HG03045 (cell line): ENCODE measurements at regions not wholly inside any gene's neighbourhood (a gene's known extent, or its start where the extent isn't known, plus 50 kb on each side); places are given as distances from the start of the nearest gene placed in this dataset.
"Not testable (repeated sequence)": the region's sequence is repeated elsewhere in the genome, so short reads cannot be mapped to it uniquely, and the experiment has no call there.

Source experiments
- ATAC-seq: cut with Tn5 transposase; IDR thresholded peaks from one replicate; pipeline ENCODE4 v1.9.1; 2021; ENCODE audit warnings: mild to moderate bottlenecking, moderate library complexity; ENCODE audit not compliant: unreplicated experiment

- no peak for ATAC-seq
These were observed 386.5 kb upstream of the SGO1 start for GRCh38 chr3:20572473-20572872.

- no peak for ATAC-seq
These were observed 383.3 kb upstream of the SGO1 start for GRCh38 chr3:20569310-20569709.

GRCh38 chr3:20564966-20565365 is 379.0 kb upstream of the SGO1 start:
- ATAC-seq = no peak

GRCh38 chr3:20563985-20564384 is 378.0 kb upstream of the SGO1 start:
- no peak for ATAC-seq

GRCh38 chr3:20563251-20563650 is 377.2 kb upstream of the SGO1 start:
- ATAC-seq = no peak

GRCh38 chr3:20561166-20561565 is 375.2 kb upstream of the SGO1 start:
- ATAC-seq = no peak

GRCh38 chr3:20560446-20560845 is 374.4 kb upstream of the SGO1 start:
- ATAC-seq = not testable (repeated sequence)

GRCh38 chr3:20558161-20558560 is 372.2 kb upstream of the SGO1 start:
- ATAC-seq = no peak

GRCh38 chr3:20556661-20557060 is 370.7 kb upstream of the SGO1 start:
- ATAC-seq = no peak

- no peak for ATAC-seq
These were observed 366.7 kb upstream of the SGO1 start for GRCh38 chr3:20552605-20553275.

GRCh38 chr3:20547361-20548269 is 361.6 kb upstream of the SGO1 start:
- not testable (repeated sequence) for ATAC-seq

- ATAC-seq = no peak
These were observed 360.6 kb upstream of the SGO1 start for GRCh38 chr3:20546636-20547035.

- ATAC-seq = no peak
These were observed 357.7 kb upstream of the SGO1 start for GRCh38 chr3:20543535-20544226.

- no peak for ATAC-seq
These were observed 354.1 kb upstream of the SGO1 start for GRCh38 chr3:20540066-20540465.

GRCh38 chr3:20539666-20540065 is 353.7 kb upstream of the SGO1 start:
- no peak for ATAC-seq

- no peak for ATAC-seq
These were observed 351.2 kb upstream of the SGO1 start for GRCh38 chr3:20537234-20537633.

GRCh38 chr3:20529911-20530310 is 343.9 kb upstream of the SGO1 start:
- ATAC-seq = no peak

GRCh38 chr3:20528180-20528770 is 342.3 kb upstream of the SGO1 start:
- ATAC-seq = no peak

GRCh38 chr3:20527368-20527767 is 341.4 kb upstream of the SGO1 start:
- ATAC-seq = no peak

- ATAC-seq = no peak
These were observed 338.3 kb upstream of the SGO1 start for GRCh38 chr3:20524328-20524727.

- no peak for ATAC-seq
These were observed 337.3 kb upstream of the SGO1 start for GRCh38 chr3:20523293-20523692.
